ENCODE measurements at regions not wholly inside any gene's neighbourhood (a gene's known extent, or its start where the extent isn't known, plus 50 kb on each side); places are given as distances from the start of the nearest gene placed in this dataset.

DNA sequence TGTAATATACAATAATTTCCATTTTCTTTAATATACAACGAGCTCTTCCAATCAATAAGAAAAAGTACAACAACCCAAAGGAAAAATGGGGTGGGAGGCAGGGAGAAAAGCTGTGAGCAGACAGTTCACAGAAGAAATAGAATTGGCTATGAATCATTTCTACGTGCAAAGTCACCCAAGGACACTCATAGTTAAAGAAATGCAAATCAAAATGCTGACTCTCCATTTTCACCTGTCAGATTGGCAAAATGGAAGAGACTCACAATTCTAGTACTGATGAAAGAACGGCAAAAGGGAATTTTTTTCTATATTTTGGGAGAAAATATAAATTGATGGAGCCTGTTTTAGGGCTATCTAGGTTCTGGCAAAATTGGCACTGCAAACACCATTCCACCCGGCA is 116.3 kb upstream of the MEF2A start:
- H2AK5ac ChIP-seq (ENCODE audit: low read depth, low read length): no peak overlapping the region
- H3K79me2 ChIP-seq (ENCODE audit: control insufficient read depth in 1 of 2, insufficient read depth in 2 of 2, low read length in 2 of 2): no peaks in the 10 kb centered on the region
- no peak overlapping the region for H2BK12ac ChIP-seq (ENCODE audit: low read depth, low read length)
- 85% methylated on average over 4 of the region's 4 CpGs; no CpG with 5 or more reads in 1 of the 2 experiments for WGBS, 2 experiments (ENCODE audit: extremely low coverage in 1 of 2, insufficient coverage in 1 of 2, insufficient read length in 1 of 2, insufficient replicate concordance in 2 of 2, low coverage in 1 of 2, low lambda C conversion rate in 2 of 2, missing lambda C conversion rate in 1 of 2)
- H4K91ac ChIP-seq (replicated peaks; ENCODE audit: insufficient read length, low read length): no peak overlapping the region
- no peak overlapping the region for H3K56ac ChIP-seq (replicated peaks; ENCODE audit: insufficient read length, low read depth, low read length)
- H3K9ac ChIP-seq (replicated peaks in 1 of 4; ENCODE audit: extremely low read depth in 1 of 4, low read depth in 3 of 4, low read length in 3 of 4): no peak overlapping the region
- no peak overlapping the region for H3K4me2 ChIP-seq (ENCODE audit: insufficient read depth in 1 of 2, low read depth in 2 of 2, low read length in 2 of 2)
- H3K23me2 ChIP-seq (ENCODE audit: low read depth, low read length): no peaks in the 10 kb centered on the region
- no peak overlapping the region for H2AFZ ChIP-seq (ENCODE audit: low read length)
- H2BK20ac ChIP-seq (ENCODE audit: low read length): no peak overlapping the region
- no peaks in the 10 kb centered on the region for H3K9me3 ChIP-seq (ENCODE audit: insufficient read depth in 2 of 2, low read depth in 1 of 2, low read length in 1 of 2)
- no peak overlapping the region for H3K18ac ChIP-seq (ENCODE audit: extremely low read depth, low read length)
- H4K20me1 ChIP-seq (replicated peaks in 1 of 2; ENCODE audit: control insufficient read depth in 1 of 2, insufficient read depth in 2 of 2, low read length in 2 of 2): no peaks in the 10 kb centered on the region
- no peak overlapping the region for H4K5ac ChIP-seq (ENCODE audit: insufficient read length, low read depth, low read length)
- H2BK120ac ChIP-seq (replicated peaks; ENCODE audit: low read depth, low read length): no peak overlapping the region
- no peaks in the 10 kb centered on the region for H3K27me3 ChIP-seq (replicated peaks in 1 of 4; ENCODE audit: control insufficient read depth in 3 of 4, extremely low read depth in 1 of 4, insufficient read depth in 3 of 4, low read length in 3 of 4)
- no peak overlapping the region for H4K8ac ChIP-seq (ENCODE audit: extremely low read depth, insufficient read depth, low read length)
- no peak overlapping the region for H3K4ac ChIP-seq (replicated peaks; ENCODE audit: insufficient read length, low read depth, low read length)
- CTCF ChIA-PET (ENCODE audit: partially characterized antibody): interaction anchor here (1.2 to 1.6 kb wide), 2 partner anchors 35 to 40 kb away, joined by 3 read pairs; no protein-coding TSS in a partner anchor
- no peak overlapping the region for H3K23ac ChIP-seq (ENCODE audit: insufficient read length)
- no peak overlapping the region for H3K4me3 ChIP-seq (ENCODE audit: extremely low read depth in 1 of 4, insufficient read depth in 2 of 4, low read depth in 3 of 4, low read length in 4 of 4)
- FAIRE-seq (no peak), DNase-seq (ENCODE audit: low read depth in 1 of 2, low spot score in 2 of 2) (no peak)
- no peak overlapping the region for H2BK15ac ChIP-seq (ENCODE audit: low read length)
- H3K79me1 ChIP-seq (ENCODE audit: low read depth, low read length): no peaks in the 10 kb centered on the region
- peaks cover 0 to 4% (median 0%) of the 10 kb centered on the region in 4 experiments; a peak in 3 of 7 replicates for H3K4me1 ChIP-seq (replicated peaks in 1 of 4; ENCODE audit: control insufficient read depth in 3 of 4, insufficient read depth in 4 of 4, low read length in 3 of 4)
- POLR2A ChIA-PET (ENCODE audit: partially characterized antibody): no interaction called here
- no peak overlapping the region for H3K27ac ChIP-seq (ENCODE audit: low read depth, low read length)
- no peak overlapping the region for H2BK5ac ChIP-seq (ENCODE audit: low read depth, low read length)
- no peaks in the 10 kb centered on the region for H3K36me3 ChIP-seq (ENCODE audit: control insufficient read depth in 2 of 4, insufficient read depth in 4 of 4, low read length in 3 of 4)
- no peak overlapping the region for H3K14ac ChIP-seq (ENCODE audit: insufficient read length)
- no peak for TF ChIP-seq TAF1 (IDR thresholded peaks at IDR 0.05; ENCODE audit: low read depth, low read length)
- TF ChIP-seq KDM5A (IDR thresholded peaks at IDR 0.05; ENCODE audit: low read length): no peak

Measured in H1 (cell line).